Stimulated activated CD4-positive, alpha-beta T cell treated with anti-CD3 and anti-CD28 coated beads, TNF-alpha, amount 100 ng/mL, for 1 hour (primary cell): ENCODE measurements at regions not wholly inside any gene's neighbourhood (a gene's known extent, or its start where the extent isn't known, plus 50 kb on each side); places are given as distances from the start of the nearest gene placed in this dataset.

Experiments
- DNase-seq, 3 donors: peaks; one replicate each; pipeline ENCODE4 v3.0.0-alpha.2; 2020; ENCODE audit warnings: low read depth in 3 of 3, low spot score in 1 of 3

DNA sequence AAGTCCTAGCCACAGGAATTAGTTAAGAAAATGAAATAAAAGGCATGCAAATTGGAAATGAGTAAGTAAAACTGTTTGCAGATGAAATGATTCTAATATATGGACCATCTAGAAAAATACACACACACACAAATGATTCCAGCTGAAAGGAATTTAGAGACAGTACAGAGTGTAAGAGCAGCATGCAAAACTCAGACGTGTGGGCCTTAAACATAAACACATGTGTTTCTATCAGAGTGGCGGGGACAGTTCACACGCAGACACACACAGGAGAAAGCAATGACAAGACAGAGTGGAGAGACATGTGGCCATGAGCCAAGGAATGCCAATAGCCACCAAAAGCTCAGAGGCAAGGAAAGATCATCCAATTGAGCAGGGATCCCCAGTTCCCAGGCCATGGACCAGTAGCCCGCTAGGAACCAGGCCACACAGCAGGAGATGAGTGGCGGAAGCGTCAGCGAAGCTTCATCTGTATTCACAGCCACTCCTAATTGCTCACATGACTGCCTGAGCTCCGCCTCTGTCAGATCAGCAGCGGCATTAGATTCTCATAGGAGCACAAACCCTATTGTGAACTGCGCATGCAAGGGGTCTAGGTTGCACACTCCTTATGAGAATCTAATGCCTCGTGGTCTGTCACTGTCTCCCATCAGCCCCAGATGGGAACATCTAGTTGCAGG is 155.4 kb downstream of the ARL4C start:
- DNase-seq: no peak

DNA sequence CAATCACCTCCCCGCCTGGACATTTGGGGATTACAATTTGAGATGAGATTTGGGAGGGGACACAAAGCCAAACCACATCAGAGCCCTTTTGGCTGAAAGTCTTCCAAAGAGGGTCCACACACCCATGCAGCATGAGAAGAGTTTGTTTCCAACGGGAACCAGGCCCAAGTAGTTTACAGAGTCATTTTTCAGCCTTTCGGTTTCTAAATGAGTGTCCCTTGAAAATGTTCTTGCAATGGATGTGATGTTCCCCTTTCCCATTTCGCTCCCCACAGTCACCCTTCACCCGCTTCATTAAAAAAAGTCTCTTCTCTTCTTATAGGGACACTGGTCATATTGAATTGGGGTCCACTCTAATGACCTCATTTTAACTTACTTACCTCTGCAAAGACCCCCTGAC is 157.4 kb downstream of the ARL4C start:
- DNase-seq: no peak

DNA sequence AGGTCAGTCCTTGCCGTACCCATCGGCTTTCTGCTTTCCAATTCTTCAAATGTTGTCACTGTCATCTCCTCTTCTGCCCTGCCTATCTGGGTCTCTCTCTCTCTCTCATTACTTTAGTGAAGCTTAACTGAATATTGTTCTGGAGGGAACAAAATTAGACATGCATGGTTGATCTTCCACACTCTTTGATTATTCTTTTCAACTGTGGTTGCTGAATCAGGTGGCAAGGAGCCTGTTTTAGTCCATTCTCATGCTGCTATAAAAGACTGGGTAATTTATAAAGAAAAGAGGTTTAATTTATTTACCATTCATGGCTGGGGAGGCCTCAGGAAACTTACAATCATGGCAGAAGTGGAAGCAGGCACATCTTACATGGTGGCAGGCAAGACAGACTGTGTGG is 157.9 kb downstream of the ARL4C start:
- DNase-seq: no peak

DNA sequence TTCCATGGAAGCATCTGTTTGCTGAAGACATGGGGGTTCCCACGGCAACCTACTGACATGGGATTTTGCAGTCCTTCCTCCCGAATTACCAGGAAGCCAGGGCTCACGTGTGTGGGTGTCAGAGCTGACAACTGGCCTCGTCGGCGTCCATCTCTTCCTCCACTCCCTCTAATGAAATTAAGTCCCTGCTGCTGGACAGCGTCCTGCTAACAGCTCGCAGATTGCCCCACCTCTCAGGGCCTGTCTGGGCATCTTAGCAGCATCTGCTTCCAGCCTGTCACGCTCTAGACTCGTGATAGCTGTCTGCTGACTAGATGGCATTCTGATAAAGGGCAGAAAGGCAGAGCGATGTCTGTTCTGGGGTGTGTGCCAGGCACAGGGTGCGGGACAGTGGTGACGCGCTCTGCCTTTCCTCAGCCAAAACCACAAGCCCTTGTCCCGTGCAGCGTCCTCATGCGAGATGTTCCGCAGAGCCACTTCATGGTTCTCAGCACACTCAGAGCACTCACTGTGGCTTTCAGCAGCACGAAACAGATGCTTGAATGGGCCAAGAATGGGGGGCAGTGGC is 161.1 kb downstream of the ARL4C start:
- peak; percentile 4 to 16 (median 5) for DNase-seq

DNA sequence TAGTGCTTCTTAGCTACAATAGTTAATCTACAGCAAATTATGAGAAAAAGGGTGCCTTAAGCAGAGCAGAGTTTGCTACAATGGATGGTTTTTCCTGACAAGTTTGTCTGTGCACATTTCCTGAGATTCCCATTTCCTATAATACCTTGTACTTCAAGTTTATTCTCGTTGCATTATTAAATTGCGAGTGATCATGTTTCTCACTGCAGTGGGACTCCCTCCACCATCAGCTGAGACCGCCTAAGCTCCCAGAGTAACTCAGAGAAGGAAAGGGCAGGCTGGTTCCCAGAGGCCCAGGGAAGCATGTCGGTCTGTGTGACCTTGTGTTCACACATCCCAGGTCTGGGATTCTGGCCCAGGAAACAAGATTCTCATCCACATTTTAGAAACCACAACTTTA is 162.1 kb downstream of the ARL4C start:
- no peak for DNase-seq

DNA sequence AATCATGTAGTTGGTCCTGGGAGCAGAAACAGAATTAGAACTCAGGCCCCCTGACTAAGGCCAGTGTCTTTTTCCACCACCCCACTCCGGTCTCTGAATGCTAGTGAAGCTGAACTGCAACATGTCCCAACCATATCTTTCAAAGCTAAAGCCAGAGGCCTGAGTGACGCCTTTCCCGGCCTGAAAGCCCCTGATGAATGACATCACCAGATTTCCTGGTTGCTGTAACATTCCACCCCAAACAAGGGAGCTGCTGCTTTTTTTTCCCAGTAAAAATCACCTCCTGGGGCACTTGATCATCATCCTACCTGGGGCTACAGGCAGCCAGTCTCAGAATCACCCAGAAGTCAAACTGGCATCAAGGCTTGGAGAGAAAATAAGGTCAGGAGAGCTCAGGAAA is 162.7 kb downstream of the ARL4C start:
- no peak for DNase-seq

DNA sequence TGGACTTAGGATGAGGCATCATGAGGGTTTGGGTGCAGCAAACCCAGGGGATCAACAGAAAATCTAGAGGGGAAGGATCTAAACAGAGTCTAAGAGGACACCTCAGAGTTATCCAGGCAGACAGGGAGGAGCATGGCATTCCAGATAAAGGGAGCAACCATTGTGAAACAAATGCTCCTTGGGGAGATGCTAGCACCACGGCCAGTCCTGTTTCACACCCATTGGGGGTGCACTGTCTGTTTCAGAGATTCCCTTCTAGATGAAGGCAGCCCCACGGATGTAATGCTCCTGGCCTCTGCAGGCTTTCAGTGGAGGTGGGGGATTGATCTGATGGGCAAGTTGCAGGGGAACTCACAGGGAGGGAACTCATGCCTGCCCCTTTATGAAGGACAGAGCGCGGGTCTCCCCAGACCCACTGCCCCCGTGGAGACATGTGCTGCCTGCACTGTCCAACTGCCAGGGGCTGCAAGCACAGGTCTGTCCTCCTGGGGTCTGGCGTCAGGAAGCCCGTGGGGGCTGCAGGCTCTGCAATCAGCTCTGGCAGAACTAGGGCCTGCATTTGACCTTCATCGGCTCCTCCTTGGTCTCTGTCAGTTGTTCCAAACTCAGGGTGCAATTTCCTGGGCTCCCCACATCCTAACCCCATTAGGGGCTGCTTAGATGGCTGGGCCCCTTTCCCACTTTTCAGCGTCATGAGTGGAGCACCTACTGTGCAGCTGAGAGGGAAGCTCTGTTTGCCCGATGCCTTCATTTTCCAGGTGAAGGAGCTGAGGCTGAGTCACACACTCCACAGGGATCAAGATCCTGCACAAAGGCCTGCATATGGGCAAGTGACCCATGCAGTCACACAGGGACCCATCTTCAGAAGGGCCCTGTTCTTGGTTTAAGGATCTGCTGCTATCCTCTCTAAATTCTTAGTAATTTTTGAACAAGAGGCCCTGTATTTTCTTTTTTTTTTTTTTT is 163.4 kb downstream of the ARL4C start:
- no peak for DNase-seq

DNA sequence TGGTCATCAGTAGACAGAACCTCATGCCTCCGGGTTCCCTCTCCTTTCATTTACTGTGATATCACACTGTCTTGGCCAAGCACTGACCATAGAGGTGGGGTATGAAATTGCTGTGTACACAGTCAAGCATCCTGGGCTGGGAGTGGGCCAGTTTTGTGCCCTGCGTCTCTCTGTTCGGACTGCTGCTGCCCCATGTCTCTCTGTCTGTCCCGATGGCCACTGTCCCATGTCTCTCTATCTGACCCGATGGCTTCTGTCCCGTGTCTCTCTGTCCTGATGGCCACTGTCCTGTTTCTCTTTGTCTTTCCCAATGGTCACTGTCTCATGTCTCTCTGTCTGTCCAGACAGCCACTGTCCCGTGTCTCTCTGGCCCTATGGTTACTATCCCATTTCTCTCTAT is 164.9 kb downstream of the ARL4C start:
- DNase-seq: no peak

DNA sequence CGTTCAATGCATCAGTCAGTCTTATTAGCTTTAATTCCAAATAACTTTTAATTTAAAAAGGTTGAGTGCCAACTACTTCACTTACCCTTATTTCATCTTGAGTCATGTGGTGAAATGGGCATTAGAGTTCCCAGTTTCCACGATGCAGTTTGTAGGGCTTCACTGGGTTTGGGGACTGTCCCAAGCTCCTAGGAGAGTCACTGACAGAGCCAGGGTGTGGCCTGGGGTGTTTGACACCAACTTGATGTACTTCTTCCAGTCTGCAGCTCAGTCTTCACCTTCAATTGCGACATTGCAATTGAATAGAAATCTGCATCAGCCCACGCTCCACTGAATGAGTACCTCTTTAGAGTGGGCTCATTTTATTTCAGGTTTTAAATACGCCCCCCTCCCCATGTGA is 165.3 kb downstream of the ARL4C start:
- DNase-seq: no peak

DNA sequence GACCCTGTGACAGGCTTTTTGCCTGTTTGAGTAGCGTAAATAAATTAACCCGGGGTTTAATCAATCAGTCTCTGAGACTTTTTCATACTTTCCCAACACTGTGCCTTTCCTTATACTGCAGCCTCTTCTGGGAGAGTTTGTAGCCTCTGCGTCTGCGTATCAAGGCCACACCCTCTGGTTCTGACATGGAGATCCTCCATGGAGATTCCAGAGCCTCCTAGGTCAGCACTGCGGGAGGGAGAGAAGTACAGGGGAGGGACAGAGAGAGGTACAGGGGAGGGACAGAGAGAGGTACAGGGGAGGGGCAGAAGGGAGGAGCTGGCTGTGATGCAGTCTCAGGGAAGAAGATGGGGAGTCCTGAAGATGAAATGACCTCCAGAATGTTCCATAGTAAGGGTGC is 166.0 kb downstream of the ARL4C start:
- no peak for DNase-seq

DNA sequence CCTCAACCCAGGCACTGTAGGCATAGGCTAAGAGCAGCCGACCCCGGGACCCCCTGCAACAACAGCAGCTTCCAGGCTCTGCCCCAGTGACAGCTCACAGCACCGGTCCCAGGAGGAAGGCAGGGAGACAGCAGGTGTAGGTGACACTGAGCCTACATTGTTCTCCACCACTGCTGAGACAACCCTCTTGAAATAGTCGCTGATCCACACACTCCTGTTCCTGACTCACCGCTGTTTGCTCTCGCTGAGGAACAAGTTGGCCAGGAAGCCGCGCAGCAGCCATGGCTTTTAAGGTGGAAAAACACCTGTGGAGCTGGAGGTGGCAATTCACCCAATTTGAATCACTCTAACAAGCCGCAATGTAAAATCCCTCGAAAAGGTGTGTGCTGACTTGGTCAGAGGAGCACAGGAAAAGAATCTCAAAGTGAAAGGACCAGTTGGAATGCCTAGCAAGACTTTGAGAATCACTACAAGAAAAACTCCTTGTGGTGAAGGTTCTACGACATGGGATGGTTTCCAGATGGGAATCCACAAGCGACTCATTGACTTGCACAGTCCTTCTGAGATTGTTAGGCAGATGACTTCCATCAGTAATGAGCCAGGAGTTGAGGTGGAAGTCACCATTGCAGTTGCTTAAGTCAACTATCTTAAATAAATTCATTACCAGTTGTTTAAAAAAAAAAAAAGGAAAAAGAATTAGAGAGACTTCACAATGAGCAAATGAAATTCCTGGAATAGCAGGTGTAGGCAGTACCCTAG is 167.5 kb downstream of the ARL4C start:
- DNase-seq: no peak

DNA sequence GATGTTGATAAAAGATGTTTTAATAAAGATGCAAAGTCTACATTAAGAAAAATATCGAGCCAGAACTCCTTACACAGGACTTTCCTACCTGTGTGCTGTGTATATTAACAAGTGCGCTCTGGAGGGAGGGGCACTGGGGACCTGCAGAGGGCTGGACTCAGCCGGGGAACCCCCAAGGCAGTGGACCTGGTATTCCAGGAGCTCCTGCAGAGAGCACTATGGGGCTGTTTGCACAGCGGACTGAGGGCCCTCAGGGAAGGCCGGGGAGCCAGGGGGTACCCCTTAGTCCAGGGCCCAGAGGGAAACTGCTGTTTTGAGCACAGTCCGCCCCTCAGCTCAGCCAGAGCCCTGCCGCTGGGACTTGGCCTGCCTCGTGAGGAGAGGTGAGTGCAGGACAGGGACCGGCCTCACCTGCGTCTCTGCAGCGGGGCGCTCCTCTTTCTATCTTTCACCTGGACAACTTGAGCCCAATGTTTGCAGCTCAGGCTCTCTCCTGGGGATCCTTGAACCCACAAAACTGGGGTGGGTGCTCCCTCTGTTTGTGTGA is 168.4 kb downstream of the ARL4C start:
- no peak for DNase-seq

DNA sequence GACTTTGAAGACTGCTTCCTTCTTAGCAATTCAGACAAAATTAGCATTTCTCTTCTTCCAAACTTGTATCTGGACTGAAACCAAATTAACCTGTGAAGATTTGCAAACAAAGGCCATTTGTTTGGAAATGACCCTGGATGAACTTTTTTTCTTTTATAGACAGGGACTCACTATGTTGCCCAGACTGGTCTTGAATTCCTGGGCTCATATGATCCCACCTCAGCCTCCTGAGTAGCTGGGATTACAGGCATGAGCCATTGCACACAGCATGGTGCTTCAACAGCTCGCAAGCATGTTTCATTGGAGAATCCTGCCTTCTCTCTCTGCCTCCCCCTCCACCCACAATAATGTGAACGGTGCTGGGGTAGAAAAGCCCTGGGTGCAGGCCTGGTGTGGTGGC is 170.2 kb downstream of the ARL4C start:
- DNase-seq: no peak

DNA sequence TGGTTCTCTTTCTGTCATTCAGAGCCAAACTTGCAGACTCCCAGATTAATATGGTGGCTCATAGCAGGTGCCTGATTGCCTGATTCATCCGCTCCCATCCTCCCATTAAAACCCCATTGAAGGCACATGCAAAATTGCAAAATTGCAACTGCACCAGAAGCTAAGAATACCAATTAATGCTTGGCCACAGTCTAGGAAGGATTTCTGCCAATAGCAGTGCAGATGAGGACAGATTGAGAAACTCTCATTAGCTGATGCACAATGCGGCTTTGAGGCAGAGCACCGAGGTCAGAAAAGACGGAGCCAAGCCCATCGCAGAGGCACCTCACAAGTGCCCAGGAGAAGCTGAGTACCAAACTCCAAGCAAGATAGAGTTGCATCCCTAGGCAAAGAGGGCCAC is 172.8 kb downstream of the ARL4C start:
- DNase-seq: no peak

DNA sequence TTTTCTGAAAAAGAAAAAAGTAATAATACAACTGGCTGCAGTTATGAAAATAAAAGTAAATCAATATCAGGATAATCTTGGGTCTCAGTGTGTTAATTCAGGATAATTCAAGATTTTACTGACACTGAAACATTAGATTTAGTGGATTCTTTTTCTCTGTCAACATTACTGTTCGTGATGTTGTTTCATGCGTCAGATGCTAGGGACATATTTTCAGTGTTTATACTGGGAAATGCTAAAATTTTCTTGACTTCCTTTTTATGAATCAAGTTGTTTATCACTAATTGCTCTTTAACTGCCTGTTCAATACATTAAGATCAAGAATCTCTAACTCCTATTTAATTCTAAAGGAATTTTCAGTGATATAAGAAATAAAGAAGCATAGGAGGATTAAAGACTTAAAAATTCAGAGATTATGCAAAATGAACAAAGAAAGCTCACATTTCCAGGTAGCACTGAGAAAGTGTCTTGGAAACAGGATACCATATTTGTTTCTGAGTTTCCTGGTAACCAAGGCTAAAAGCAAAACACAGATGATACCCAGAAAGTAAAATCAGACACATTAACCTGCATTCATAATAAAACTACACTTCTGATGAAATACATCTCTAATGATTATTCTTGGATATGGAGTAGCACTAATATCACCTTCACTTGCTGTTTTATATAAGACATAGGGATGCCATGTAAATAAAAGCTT is 174.0 kb downstream of the ARL4C start:
- no peak for DNase-seq

DNA sequence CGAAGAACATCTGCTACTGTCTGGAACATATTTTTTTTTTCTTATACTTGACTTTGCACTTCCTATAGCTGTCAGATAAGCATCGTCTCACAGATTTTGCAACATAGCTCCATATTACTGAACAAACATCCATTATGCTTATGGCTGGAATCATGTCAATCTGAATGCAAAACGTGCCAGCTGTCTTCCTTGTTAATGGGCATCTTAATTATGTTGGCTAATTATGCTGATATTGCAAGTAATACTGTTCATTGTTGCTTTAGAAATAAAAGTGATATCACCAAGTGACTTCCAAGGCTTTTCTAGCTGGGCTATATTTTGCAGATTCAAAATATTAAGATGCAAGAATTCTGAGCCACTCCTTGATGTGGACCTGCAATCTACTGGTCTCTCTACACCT is 176.8 kb downstream of the ARL4C start:
- DNase-seq: no peak

DNA sequence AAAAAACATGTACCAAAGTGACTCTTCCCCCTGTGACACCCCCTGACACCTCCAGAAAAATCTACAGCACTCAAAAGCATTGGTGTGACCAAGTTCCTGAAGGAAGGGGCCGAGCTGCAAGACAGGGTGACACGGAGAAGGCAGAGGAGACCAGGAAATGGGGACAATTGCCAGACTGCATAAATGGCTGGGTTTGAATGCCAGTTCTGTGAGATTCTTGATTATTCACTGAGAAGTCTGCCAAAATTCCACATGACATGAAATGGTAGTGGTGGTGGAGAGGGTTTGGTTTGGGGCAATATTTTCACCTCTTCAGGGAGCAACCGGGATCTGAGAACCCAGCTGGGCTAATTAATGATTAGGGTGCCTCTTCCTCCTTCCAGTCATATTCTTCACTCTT is 178.5 kb downstream of the ARL4C start:
- DNase-seq: no peak

DNA sequence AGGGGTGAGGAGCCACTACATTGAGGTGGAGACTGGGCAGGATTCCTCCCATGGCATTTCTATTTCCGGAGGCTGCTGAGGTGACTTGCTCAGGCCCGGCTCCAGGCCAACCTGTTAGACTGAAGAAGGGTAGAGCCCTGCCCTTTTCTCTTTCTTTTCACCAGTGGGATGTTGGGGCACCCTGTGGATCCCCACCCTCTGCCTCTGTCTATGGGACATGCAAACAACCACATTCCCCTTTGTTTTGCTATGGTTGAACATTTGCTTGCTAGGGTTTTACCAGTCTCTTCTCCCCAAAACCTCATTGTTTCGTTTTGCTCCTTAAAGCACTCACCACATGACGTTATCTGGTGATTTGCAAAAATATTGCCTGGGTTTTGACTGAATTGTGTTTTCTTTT is 183.3 kb downstream of the ARL4C start:
- DNase-seq: no peak

DNA sequence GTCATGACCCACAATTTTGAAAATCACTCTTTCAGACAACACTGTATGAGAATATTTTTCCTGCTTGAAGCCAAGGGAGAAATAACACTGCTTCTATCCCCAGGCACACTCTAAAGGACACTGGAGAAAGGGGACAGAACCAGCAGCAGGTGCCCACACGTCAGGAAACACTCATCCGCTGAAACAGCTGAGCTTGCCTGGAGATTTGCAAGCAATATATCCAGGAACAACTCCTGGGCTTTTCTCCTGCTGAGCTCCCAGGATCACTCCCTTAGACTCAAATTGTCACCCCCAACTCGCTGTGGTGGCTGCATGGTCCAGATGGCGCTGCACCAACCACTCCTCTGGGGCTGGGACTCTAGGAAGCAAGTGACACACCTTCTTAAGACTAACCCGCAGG is 186.7 kb downstream of the ARL4C start:
- no peak for DNase-seq

DNA sequence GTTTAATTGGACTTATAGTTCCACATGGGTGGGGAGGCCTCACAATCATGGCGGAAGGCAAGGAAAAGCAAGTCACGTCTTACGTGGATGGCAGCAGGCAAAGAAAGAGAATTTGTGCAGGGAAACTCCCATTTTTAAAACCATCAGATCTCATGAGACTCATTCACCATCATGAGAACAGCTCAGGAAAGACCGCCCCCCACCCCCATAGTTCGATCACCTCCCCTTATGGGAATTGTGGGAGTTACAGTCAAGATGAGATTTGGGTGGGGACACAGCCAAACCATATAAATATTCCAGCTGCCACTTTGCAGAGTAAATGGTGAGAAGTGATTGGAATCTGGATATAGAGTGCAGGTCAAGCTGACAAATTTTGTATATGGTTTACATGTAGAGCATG is 187.4 kb downstream of the ARL4C start:
- no peak for DNase-seq

DNA sequence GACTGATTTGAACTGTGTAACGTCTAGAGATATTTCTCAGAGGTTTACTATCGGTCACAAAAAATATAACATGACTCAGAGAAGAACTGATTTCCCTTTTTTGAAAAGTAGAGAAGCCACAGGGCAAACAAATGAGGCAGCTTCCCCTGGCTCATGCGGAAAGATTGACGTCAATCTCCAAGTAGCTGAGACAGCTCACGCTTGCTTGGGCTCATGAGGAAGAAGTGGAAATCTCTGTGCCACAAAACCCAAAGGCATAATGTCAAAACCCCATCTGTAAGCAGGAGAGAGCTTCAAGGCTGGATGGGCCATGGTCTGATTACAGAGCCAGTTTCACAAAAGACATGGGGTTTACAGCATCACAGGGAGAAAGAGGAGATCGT is 188.1 kb downstream of the ARL4C start:
- DNase-seq: peak in 2 of 3 donors; percentile 49 to 51
